Ovary (tissue), 7 donors: ENCODE measurements at regions not wholly inside any gene's neighbourhood (a gene's known extent, or its start where the extent isn't known, plus 50 kb on each side); places are given as distances from the start of the nearest gene placed in this dataset.

Experiments
- DNase-seq, 5 donors: peaks; one replicate each; pipeline ENCODE4 v3.0.0-alpha.2; 2019 to 2020
- H3K27ac ChIP-seq, 2 donors: fragments of 200-600 bp; one replicate each; pipeline versions ENCODE4 v1.5.1 to v1.8.0; 2019 to 2022
- H3K27me3 ChIP-seq: fragments of 200-600 bp; one replicate; pipeline ENCODE4 v1.8.0; 2022
- H3K36me3 ChIP-seq: fragments of 200-600 bp; sonication (generic); one replicate; pipeline ENCODE4 v1.5.1; 2019
- H3K4me1 ChIP-seq: one replicate; pipeline ENCODE4 v1.8.1; 2013; ENCODE audit warnings: mild to moderate bottlenecking, moderate library complexity; ENCODE audit not compliant: insufficient read depth
- H3K4me3 ChIP-seq: fragments of 200-600 bp; sonication (generic); one replicate; pipeline ENCODE4 v1.5.1; 2017
- H3K9me3 ChIP-seq, 2 donors: fragments of 200-600 bp in 1 of 2; sonication (generic) in 1 of 2; one replicate each; pipeline versions ENCODE4 v1.5.1 to v1.8.1; 2013 to 2019; ENCODE audit warnings: mild to moderate bottlenecking in 1 of 2, moderate library complexity in 1 of 2
- CTCF ChIP-seq, 3 donors: fragments of 450-650 bp in 2 of 3; fragments of 200-600 bp in 1 of 3; IDR thresholded peaks; one replicate each; pipeline versions ENCODE4 v1.5.1 to v1.8.0; 2016 to 2022; ENCODE audit warnings: antibody characterized with exemption in 3 of 3, mild to moderate bottlenecking in 1 of 3
- EP300 ChIP-seq: sonication (generic); formaldehyde crosslinking; IDR thresholded peaks from one replicate; pipeline ENCODE4 v1.6.1; 2017; ENCODE audit warnings: antibody characterized with exemption
- POLR2A ChIP-seq: fragments of 450-650 bp; IDR thresholded peaks from one replicate; pipeline ENCODE4 v1.6.1; 2017; ENCODE audit warnings: antibody characterized with exemption, mild to moderate bottlenecking, moderate library complexity
- WGBS, 3 donors: extraction: QIAGEN DNeasy Blood & Tissue Kit in 1 of 3; methylation state at CpG; one replicate each; pipeline versions ENCODE4 v1.1.5 to v1.1.7; 2013 to 2017; 5-methylcytosine and 5-hydroxymethylcytosine counted together
- intact Hi-C, 4 donors: fragments of 100-400 bp; cut with DNase I; formaldehyde crosslinking; loops; one replicate each; pipeline versions ENCODE4 v1.11.0 to v1.15.1; 2022 to 2023
- donor health status: DM: no; HTN: no; CAD: no; lungs with moderate emphysema.
- donor health status: DM: no; HTN: no; CAD: no.
- donor health status: Bipolar disorder and iron deficiency.
- donor health status: DM: no; HTN: no; CAD: no.
- donor health status: DM: yes; HTN: yes; CAD: no.

- intact Hi-C loops: no loop called here
- Histone ChIP-seq H3K9me3 (no peaks in the 10 kb centered on the region), H3K4me1 (no peaks in the 10 kb centered on the region), H3K4me3 (no peak overlapping the region), H3K27me3 (no peaks in the 10 kb centered on the region), H3K36me3 (no peaks in the 10 kb centered on the region), H3K27ac (no peak overlapping the region)
- TF ChIP-seq CTCF (IDR thresholded peaks at IDR 0.05): no peak
- no peak for TF ChIP-seq POLR2A
- no peak for TF ChIP-seq EP300
- DNase-seq: no peak
- 97 to 98% (median 98%) methylated on average over 2 of the region's 2 CpGs for WGBS, 3 donors
These were observed 262.0 kb upstream of the FBXL7 start for GRCh38 chr5:15238006-15238405.

GRCh38 chr5:15236911-15237508 lies 263.0 kb upstream of the FBXL7 start:
- WGBS, 3 donors: 87 to 89% (median 88%) methylated on average over 4 of the region's 4 CpGs
- Histone ChIP-seq H3K27me3 (no peaks in the 10 kb centered on the region), H3K4me3 (no peak overlapping the region), H3K4me1 (no peaks in the 10 kb centered on the region), H3K27ac (no peak overlapping the region), H3K36me3 (no peaks in the 10 kb centered on the region), H3K9me3 (no peaks in the 10 kb centered on the region)
- no peak for DNase-seq
- TF ChIP-seq EP300 (no peak), CTCF (IDR thresholded peaks at IDR 0.05) (no peak), POLR2A (no peak)
- intact Hi-C loops: no loop called here

- Histone ChIP-seq H3K36me3 (no peaks in the 10 kb centered on the region), H3K9me3 (no peaks in the 10 kb centered on the region), H3K4me3 (no peak overlapping the region), H3K4me1 (no peaks in the 10 kb centered on the region), H3K27ac (no peak overlapping the region), H3K27me3 (no peaks in the 10 kb centered on the region)
- WGBS, 3 donors: 94 to 96% (median 95%) methylated on average over 1 of the region's 1 CpG
- TF ChIP-seq CTCF (IDR thresholded peaks at IDR 0.05): no peak
- intact Hi-C loops: no loop called here
- DNase-seq: no peak
These were observed 265.1 kb upstream of the FBXL7 start for GRCh38 chr5:15234911-15235310.

- Histone ChIP-seq H3K36me3 (no peaks in the 10 kb centered on the region), H3K4me1 (no peaks in the 10 kb centered on the region), H3K27me3 (no peaks in the 10 kb centered on the region), H3K27ac (no peak overlapping the region), H3K4me3 (no peak overlapping the region), H3K9me3 (no peaks in the 10 kb centered on the region)
- intact Hi-C loops: no loop called here
- 67 to 78% (median 78%) methylated on average over 2 of the region's 2 CpGs for WGBS, 3 donors
- DNase-seq: no peak
- TF ChIP-seq CTCF (IDR thresholded peaks at IDR 0.05) (no peak), POLR2A (no peak), EP300 (no peak)
These were observed 265.6 kb upstream of the FBXL7 start for GRCh38 chr5:15234366-15234765.
